ENCODE measurements at regions not wholly inside any gene's neighbourhood (a gene's known extent, or its start where the extent isn't known, plus 50 kb on each side); places are given as distances from the start of the nearest gene placed in this dataset.

DNA sequence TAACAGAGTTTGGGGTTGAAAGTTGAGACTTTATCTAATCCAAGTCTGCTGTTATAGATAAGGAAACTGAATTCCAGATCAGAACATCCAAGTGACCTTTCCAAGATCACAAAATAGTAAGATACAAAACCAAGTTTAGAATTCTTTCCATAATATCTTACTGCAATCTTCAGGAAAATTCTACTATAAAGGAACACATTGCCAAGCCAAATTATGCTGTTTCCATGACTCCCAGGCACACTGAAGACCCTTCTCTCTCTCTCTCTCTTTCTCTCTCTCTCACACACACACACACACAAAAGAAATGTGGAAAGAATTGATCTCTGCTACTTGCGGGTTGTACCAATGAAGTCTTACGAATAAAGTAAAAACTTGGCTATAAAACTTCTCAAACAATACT lies 398.4 kb downstream of the METTL4 start:
- DNase-seq (ENCODE audit: low read depth): no peak

DNA sequence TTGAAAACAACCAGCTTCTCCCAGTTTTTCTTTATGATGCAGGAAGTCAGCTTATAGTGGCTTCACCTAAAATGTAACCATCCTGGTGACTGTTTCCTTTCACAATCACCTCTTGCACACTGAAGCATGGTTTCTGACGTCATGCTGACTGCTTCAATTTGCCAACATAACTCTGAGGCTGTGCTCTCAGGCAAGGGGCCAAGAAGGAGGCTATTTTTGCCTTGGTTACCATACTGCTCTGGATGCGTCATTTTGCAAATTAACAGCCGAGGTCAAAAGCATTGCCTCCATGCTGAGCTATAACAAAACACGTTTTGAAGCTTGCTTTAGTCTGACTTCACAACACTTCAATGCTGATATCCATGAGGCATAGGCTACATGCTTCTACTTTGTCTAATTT lies 397.8 kb downstream of the METTL4 start:
- peak; percentile 78 for DNase-seq (ENCODE audit: low read depth)

DNA sequence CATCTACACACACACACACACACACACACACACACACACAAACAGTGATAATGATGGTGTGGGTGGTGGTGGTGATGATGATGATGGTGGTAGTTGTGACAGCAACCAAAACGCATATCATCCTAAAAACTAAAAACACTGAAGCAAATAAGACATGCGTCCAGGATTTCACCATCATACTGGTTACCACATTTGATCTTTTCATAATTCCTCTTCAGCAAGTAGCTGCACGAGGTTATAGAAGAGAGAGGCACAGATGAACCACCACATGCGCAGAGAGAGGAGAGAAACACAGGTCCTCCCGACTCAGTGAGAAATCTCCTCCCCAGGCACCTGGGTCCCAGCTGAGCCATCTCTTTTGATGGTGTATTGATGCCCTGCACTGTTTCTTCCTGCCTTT lies 393.3 kb downstream of the METTL4 start:
- no peak for DNase-seq (ENCODE audit: low read depth)

DNA sequence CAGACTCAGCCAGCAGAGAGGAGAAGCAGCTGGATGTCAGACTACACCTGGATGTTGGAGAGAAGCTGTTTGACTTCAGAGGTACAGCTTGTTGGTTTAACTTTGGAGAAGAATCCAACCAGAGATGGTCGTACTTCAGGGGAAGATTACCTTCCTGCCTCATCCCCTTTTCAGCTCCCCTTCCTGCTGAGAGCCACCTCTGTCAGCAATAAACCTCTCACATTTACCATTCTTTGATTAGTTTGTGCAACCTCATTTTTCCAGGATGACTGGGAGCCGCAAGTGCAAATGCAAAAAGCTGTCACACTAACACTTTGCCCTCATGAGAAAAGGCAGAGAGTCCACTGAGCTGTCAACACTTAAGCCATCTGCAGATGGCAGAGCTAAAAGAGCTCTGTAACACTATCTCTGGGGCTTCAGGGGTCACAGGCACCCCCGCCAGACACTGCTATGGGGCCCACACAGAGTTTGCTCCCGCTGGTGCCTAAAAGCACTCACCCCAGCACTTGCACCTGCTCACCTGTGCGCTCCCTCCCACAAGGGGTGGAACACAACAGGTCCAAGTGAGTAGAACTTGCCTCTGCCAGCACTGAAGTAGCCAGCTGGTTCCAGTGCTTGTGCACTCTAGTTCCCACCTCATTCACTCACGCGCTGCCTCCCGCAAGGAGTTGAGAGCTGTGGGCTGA lies 391.7 kb downstream of the METTL4 start:
- DNase-seq (ENCODE audit: low read depth): no peak

- DNase-seq (ENCODE audit: low read depth): no peak
Observed at GRCh38 chr18:2180586-2180985, 390.7 kb downstream of the METTL4 start.

GRCh38 chr18:2183432-2183831 lies 387.9 kb downstream of the METTL4 start:
- no peak for DNase-seq (ENCODE audit: low read depth)

DNA sequence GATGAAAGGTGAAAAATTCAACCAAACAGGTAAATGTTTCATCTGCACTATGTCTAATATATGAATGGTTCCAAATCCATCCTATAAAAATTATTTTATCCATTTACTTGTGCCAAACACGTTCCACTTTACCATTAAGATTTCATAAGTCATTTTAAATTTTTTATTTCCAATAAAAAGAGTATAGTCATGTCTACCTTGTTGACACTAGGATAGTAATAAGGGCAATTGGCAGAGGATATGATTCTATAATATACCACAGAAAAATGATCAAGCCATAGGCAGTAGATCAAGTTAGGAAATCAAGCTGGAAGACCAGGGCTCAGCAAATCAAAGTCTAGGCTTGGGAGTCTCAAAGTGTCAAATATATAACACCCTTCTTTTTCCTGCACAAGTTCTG lies 384.3 kb downstream of the METTL4 start:
- DNase-seq (ENCODE audit: low read depth): no peak

DNA sequence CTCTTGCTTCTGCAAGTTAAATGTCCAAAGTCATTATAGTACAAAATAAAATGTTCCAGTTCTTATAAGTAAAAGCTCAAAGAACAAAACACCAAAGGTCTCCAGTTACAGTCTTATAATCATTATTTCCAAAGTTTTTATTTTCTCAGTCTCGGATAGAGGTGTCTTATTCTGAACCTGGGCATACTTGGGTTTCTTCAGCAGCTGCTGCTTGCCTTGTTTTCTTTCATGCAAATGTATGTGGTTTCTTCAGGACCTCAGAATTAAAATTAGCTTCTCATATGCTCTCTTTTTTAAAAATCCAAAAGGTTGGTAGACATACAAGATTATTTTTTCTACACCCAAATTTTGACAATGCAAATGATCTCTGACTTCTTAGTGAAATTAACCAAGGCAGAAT lies 383.0 kb downstream of the METTL4 start:
- no peak for DNase-seq (ENCODE audit: low read depth)

DNA sequence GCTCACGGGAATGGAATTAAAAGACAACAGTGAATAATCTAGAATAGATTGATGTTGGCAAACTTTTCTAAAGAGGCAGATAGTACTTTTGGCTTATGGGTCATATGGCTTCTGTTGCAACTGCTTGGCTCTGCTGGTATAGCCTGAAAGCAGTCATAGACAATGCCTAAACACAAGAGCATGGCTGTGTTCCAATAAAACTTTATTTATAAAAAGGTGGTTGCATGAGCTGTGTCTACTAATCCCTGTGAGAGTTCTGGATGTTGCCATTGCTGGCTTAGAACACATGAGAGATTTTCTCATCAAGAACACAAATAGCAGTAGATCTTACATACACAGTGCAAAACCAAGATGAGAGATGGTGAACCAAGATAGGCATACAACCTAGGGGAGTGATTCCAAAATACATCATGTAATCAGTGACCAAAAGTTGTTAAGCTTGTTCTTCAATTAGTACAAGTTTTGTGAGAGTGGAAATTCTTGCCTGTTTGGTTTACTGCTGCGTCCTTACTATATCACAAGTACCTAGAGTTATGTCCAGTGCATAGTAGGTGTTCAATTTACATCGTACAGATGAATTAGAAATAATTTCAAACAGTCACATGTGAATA lies 380.0 kb downstream of the METTL4 start:
- DNase-seq (ENCODE audit: low read depth): no peak

GRCh38 chr18:2192562-2192961 lies 378.7 kb downstream of the METTL4 start:
- DNase-seq (ENCODE audit: low read depth): no peak

DNA sequence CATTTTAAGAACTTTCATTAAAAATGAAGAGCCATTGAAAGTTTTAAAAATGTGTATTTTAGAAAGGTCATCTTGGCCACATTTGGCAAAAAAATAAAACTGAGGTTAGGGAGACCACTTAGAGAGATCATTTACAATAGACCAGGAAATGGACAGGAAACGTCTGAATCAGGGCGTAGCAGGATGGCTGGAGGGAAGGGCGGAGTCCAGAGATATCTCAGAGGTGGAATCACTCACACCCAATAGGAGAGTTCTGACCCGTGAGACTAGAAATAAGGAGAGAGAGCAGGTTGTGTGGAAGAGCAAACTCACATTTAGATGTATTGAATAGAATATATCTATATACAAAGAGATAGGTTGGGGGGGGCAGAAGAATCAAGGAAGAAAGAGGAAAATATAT lies 373.4 kb downstream of the METTL4 start:
- DNase-seq (ENCODE audit: low read depth): no peak

GRCh38 chr18:2199060-2199459 lies 372.2 kb downstream of the METTL4 start:
- no peak for DNase-seq (ENCODE audit: low read depth)

GRCh38 chr18:2201036-2201600 lies 370.2 kb downstream of the METTL4 start:
- DNase-seq (ENCODE audit: low read depth): no peak

- DNase-seq (ENCODE audit: low read depth): no peak
Observed at GRCh38 chr18:2204736-2205135, 366.6 kb downstream of the METTL4 start.

DNA sequence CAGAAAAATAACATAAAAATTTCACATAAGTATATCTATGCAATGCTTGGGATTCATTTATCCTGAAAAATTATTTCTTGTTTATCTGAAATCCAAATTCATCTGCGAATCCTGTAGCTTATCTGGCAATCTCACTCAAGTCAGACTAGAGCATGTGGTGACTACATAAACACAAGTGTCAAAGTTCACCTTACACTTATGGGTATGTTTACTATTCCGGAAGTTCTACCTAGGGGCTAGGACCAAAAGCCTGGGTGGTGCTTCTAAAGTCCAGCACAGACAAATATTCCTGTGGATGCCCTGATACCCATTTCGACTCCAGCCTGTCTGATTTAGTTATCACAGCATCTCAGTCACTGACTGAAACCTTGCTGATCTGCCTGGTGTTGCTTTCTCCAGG lies 364.0 kb downstream of the METTL4 start:
- DNase-seq (ENCODE audit: low read depth): no peak

GRCh38 chr18:2212598-2213205 lies 358.6 kb downstream of the METTL4 start:
- DNase-seq (ENCODE audit: low read depth): no peak

DNA sequence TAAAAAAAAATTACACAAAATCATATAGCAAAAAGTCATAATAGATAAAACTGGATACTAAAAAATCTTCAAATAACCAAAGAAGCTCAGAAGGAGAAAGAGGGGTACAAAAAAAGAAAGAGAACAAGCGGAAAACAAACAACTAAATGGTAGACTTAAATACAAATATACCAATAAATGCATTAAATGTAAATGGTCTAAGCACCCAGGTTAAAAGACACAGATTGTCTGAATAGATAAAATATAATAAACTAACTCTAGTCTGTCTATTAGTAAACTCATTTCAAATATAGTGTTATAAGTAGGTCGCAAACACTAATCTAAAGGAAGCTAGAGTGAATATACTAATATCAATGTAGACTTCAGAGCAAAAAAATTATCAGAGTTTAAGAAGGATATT lies 357.4 kb downstream of the METTL4 start:
- DNase-seq (ENCODE audit: low read depth): no peak

- no peak for DNase-seq (ENCODE audit: low read depth)
Observed at GRCh38 chr18:2217356-2217755, 353.9 kb downstream of the METTL4 start.

- no peak for DNase-seq (ENCODE audit: low read depth)
Observed at GRCh38 chr18:2218101-2218500, 353.2 kb downstream of the METTL4 start.

- no peak for DNase-seq (ENCODE audit: low read depth)
Observed at GRCh38 chr18:2219706-2220105, 351.6 kb downstream of the METTL4 start.

DNA sequence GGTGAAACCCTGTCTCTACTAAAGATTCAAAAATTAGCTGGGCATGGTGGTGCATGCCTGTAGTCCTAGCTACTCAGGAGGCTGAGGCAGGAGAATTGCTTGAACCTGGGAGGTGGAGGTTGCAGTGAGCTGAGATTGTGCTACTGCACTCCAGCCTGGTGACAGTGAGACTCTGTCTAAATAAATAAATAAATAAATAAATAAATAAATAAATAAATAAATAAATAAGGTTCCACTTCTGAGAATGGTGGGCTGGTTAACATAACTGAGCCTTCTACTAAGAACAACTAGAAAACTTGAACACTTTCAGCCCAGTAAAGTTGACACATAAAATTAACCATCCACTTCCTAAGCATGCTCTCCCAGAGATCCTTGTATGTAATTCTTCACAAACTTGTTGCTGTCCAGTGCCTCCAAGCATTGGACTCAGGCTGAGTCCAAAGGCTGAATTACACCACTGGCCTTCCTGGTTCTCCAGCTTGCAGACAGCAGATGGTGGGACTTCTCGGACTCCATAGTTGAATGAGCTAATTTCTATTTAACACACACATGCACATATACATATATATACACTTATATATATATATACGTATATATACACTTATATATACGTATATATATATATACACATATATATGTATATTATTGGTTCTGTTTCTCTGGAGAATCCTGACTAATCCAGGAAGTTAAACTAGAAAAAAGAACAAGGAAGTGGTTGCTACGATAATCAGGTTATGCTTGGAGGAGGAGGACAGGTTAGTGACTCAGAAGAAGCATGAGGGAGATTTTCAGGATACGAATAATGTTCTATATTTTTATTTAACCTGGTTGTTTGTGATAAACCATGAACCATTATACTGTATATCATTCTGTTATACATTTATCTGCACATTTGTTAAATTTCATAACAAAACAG lies 348.8 kb downstream of the METTL4 start:
- no peak for DNase-seq (ENCODE audit: low read depth)

GRCh38 chr18:2223449-2223848 lies 347.9 kb downstream of the METTL4 start:
- DNase-seq (ENCODE audit: low read depth): peak; percentile 12
